Astrocyte of the spinal cord (primary cell): ENCODE measurements at regions not wholly inside any gene's neighbourhood (a gene's known extent, or its start where the extent isn't known, plus 50 kb on each side); places are given as distances from the start of the nearest gene placed in this dataset.

ENCODE experiments used
- DNase-seq: peaks from one replicate; pipeline ENCODE4 v3.0.0; 2011; ENCODE audit warnings: low read depth, low spot score
- H3K4me3 ChIP-seq: 2 replicates; pipeline ENCODE4 v1.5.1; 2011; ENCODE audit warnings: low read depth, mild to moderate bottlenecking, low read length, moderate library complexity
- in situ Hi-C: cut with HindIII; loops from 2 replicates; pipeline ENCODE4 v1.10.0; 2017; ENCODE audit warnings: low sequenced_read_pairs
- TF ChIP-seq, protein P1 (sequence below): IDR thresholded peaks from 2 replicates; pipeline ENCODE4 v1.5.1; 2012; ENCODE audit warnings: low read depth, mild to moderate bottlenecking, low read length, inconsistent platforms

GRCh38 chr3:184471439-184471838, 90.1 kb upstream of the EPHB3 start:
- no peak for DNase-seq
- TF ChIP-seq, protein P1, sequence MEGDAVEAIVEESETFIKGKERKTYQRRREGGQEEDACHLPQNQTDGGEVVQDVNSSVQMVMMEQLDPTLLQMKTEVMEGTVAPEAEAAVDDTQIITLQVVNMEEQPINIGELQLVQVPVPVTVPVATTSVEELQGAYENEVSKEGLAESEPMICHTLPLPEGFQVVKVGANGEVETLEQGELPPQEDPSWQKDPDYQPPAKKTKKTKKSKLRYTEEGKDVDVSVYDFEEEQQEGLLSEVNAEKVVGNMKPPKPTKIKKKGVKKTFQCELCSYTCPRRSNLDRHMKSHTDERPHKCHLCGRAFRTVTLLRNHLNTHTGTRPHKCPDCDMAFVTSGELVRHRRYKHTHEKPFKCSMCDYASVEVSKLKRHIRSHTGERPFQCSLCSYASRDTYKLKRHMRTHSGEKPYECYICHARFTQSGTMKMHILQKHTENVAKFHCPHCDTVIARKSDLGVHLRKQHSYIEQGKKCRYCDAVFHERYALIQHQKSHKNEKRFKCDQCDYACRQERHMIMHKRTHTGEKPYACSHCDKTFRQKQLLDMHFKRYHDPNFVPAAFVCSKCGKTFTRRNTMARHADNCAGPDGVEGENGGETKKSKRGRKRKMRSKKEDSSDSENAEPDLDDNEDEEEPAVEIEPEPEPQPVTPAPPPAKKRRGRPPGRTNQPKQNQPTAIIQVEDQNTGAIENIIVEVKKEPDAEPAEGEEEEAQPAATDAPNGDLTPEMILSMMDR = no peak
- H3K4me3 ChIP-seq = no peak overlapping the region
- in situ Hi-C loops = no loop called here

DNA sequence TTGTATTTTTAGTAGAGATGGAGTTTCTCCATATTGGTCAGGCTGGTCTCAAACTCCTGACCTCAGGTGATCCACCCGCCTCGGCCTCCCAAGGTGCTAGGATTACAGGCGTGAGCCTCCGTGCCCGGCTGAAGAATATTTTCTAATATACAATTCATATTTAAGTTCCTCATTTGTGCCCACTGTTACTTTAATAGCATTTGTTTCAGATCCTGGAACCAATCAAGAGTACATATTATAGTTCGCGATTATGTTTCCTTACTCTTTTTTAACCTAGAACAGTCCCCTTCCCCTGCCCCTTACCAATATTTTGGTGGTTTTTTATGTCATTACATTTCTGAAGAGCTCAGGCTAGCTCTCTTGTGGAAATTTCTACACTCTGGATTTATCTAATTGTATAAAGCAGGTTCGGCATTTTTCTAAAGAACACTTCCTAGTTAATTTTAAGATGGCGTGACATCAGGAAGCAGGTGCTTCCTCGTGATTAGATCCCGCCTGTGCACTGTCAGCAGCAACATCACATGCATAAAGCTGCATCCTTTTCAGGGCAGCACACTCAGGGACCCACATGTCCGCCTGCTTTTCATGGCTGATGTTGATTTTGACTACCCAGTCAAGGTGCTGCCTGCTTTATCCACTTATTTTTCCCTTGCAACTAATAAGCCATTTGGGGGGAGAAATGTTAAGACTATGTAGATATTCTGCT, 88.7 kb upstream of the EPHB3 start:
- TF ChIP-seq, protein P1 = no peak
- in situ Hi-C loops = no loop called here
- no peak overlapping the region for H3K4me3 ChIP-seq
- DNase-seq = no peak

DNA sequence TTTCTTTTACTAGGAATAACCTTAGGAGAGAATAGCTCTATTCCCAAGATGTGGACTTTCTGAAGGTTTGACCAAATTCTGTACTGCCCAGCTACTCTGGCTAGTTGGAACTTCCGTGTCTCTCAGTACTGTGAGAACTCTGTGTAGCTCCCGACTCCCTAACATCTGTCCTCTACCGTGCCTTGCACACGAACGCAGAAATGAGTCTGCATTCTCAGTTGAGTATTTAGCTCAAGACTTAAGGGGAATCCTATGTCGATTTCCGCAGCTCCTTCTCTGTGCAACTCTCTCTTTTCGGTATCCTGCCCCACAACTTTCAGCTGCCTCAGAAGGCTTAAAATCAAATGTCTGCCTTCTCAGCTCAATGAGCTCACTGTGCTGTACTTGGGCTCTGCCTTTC, 86.7 kb upstream of the EPHB3 start:
- no peak overlapping the region for H3K4me3 ChIP-seq
- in situ Hi-C loops = no loop called here
- TF ChIP-seq, protein P1 = no peak
- DNase-seq = no peak

GRCh38 chr3:184477940-184478339, 83.6 kb upstream of the EPHB3 start:
- in situ Hi-C loops = no loop called here
- no peak overlapping the region for H3K4me3 ChIP-seq
- TF ChIP-seq, protein P1 = no peak
- DNase-seq = no peak

DNA sequence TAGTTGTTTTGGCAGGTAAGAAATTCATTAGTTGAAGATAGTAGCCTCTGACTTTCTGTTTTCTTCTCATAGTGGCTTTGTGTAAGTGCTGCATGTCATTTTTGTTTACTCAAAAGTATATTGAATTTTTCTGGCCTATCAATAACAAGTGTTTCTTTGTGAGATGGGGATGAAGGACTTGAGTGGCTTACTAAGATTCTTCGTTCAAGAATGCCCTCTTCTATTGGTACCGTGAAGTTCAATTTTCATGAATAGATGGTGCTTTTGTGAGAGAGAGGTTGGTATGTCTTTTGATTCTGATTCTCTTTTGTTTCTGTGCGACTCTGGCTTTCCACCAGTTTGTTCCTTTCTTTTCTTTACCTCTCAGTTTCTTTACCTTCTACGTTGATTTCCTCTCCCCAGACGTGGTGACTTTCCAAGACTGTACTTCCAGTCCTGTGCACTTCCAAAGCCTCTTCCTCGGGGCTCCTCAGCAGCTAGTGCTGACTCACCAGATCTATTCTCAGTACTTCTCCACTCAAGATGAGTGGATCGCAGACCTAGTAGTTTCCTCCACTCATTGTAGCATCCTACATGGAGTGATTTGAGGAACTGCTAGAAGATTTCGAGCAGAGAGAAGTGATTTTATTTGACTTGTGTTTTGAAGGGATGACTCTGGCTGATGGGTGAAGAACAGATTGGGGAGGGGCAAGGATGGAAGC, 82.0 kb upstream of the EPHB3 start:
- TF ChIP-seq, protein P1 = no peak
- in situ Hi-C loops = no loop called here
- H3K4me3 ChIP-seq = no peak overlapping the region
- DNase-seq = no peak

DNA sequence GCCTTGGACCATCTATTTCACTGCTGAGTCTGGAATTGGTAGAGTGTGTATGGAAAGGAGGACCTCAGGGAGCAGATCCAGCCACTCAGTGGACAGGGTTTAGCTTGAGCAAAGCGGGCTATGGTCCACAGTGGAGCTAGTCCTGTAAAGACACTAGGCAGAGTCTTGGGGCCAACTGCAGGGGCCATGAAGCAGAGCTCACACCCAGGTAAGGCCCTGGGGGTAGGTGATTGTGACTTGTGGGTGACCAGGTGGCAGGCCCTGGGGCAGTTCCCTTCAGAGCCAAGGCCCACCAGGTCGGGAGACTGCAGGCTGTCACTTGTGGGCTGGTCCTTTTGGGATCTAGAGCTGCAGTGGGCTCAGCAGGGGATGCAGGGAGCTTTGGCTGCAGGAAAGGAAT, 80.8 kb upstream of the EPHB3 start:
- TF ChIP-seq, protein P1 = no peak
- in situ Hi-C loops = no loop called here
- no peak overlapping the region for H3K4me3 ChIP-seq
- DNase-seq = no peak
